Germinal center (tissue), 1 donor: ENCODE measurements at regions not wholly inside any gene's neighbourhood (a gene's known extent, or its start where the extent isn't known, plus 50 kb on each side); places are given as distances from the start of the nearest gene placed in this dataset.
"Not testable (repeated sequence)": the region's sequence is repeated elsewhere in the genome, so short reads cannot be mapped to it uniquely, and the experiment has no call there.

Experiments used
- DNase-seq: peaks from one replicate; pipeline ENCODE4 v3.0.0; 2012; ENCODE audit warnings: mixed read lengths, low spot score

DNA sequence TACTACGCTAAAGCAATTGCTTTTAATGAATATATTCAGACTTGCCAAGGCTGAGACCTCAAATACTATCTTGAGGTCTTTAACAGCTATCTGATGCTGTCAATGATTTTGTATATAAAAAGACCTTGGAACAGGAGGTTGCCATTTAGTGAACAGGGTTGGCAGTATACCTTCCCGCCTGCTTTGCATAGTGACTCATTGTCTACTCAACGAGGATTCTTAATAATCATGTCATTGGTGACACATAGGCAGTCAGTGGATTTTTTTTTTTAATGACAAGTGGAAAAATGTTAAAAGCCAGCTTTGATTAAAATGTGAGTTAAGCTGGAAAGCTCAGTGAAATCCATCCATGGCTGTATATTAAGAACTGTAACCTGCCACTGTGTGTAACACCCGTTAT, 164.0 kb downstream of the ASMT start:
- no peak for DNase-seq

GRCh38 chrX:1779626-1780025, 164.8 kb downstream of the ASMT start:
- DNase-seq, result no peak

DNA sequence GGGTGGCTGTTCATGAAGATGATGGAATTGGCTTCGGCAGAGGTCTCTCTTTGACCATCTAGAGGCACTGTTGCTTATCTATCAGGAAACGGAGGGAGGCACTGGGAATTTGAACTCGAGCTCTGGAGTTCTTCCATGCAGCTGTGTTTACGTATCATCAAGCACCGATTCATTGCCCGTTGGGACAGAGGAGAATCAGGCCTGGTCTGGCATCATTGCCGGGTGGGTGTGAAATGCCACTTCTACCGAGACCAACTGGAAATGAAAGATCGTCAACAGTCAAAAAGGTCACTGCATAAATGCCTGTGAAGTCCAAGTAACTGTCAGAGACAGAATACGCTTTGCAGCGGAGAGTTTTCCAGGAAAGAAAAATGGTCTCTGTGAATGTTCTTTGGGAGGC, 166.9 kb downstream of the ASMT start:
- no peak for DNase-seq

GRCh38 chrX:1784773-1785172, 169.9 kb downstream of the ASMT start:
- no peak for DNase-seq

DNA sequence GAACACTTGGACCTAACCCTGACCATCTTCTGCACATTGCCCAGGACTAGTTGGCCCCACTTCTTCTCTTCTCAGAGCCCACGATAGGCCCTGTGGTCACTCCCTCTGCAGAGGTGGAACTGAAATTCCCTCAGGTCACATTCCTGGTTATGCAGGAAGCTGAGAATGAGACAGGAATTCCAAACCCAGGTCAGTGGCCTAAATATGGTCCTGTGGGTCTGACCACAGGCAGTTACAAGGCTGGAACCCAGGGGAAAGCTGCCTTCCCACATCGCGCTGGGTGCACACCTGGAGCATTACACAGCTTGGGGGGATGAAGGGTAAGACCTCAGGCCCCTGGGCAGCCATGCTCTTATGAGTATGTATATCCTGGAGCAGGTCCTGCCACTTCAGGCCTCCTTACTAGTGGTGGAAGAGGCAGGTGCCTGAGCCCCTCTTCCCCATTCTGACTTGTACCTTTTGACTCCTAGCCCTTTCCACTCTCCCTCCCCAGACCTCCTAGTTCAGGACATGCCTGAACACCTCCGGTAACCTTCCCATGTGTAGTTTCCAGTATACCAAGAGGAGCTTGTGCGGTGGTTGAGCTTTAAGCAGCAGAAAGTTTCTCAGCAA, 173.5 kb downstream of the ASMT start:
- DNase-seq, result no peak

GRCh38 chrX:1792636-1793035, 177.8 kb downstream of the ASMT start:
- DNase-seq, result no peak

DNA sequence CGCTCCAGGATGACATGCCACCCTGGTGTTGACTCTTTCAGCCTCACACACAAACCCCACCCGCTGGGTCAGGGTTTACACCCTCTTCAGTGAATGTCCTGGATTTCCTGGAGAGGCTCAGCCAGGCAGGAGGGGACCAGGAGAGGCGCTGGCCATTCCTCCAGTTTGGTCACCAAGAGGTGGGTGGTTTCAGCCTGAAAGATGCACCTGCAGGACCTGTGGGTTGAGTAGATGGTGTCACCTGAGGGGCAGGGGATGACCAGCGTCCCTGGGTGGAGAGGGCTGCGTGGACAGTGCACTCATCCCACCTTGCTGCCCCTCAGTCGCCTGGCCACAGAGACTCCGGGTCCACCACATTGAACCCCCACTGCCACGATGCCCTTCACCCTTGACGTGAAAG, 179.7 kb downstream of the ASMT start:
- DNase-seq, result no peak

- DNase-seq, result no peak
These were observed 188.1 kb downstream of the ASMT start for GRCh38 chrX:1802912-1803311.

DNA sequence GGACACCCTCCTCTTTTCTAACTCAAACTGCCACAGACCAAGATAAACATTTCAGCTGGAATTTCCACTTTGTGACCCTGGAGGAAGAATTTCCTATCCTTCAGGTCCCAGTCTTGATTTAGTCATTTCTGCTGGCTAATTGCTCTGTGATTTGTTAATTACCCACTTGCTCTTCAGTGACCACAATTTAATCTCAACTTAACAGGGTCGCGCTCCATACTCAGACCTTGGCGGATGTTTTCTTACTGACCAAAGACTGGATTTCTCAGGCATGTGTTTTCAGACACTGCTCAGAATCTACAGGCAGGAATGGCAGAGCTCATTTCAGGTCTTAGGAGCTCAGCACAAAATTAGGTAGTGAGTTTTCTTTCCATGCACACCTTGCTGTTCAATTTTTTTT, 188.9 kb downstream of the ASMT start:
- DNase-seq, result no peak

- DNase-seq, result no peak
These were observed 192.5 kb downstream of the ASMT start for GRCh38 chrX:1807301-1807731.

DNA sequence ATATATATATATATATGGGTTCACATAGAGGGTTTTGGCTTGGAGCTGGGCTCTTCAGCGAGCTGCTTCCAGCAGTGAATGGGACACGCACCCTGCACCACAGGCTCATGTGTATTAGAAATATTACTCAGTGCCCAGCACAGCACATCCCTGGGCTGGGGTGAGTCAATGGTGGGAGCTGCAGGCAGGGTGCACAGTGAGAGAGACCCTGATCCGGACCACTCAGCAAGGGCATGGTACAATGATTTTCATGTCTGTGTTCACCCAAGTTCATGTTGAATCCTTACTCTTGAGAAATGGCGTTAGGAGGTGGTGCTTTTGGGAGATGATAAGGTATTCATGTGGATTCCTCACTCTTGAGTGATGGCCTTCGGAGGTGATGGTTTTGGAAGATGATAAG, 194.7 kb downstream of the ASMT start:
- DNase-seq, result no peak

DNA sequence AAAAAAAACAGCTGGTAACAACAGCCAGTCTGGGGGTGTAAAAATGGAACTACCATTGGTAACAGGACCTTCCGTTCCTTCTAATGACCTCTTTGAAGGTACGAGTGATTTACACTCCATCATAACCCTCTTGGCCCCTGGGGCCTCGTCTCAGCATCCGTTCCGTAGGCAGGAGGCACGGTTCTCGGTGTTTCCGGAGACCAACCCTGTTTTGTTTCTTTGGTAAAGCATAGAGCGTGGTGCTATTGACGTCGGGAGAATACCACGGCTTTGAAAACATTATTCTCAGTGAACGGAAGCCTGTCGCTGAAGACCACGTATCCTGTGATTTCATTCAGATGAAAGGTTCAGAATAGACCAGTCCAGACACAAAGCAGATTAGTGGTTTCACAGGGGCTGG, 198.9 kb downstream of the ASMT start:
- no peak for DNase-seq

- DNase-seq, result no peak
These were observed 200.8 kb downstream of the ASMT start for GRCh38 chrX:1815456-1816175.

DNA sequence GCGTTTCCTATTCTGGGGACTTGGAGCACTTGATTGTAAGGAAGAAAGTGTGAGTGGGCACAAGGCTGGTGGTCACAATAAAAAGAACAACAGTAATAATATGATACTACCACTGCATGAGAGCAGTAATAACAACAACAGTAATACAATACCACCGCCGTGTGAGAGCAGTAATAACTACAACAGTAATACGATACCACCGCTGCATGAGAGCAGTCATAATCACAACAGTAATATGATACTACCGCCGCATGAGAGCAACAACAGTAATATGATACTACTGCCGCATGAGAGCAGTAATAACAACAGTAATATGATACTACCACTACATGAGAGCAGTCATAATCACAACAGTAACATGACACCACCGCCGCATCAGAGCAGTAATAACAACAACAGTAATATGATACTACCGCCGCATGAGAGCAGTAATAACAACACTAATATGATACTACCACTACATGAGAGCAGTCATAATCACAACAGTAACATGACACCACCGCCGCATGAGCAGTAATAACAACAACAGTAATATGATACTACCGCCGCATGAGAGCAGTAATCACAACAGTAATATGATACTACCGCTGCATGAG, 201.6 kb downstream of the ASMT start:
- DNase-seq, result not testable (repeated sequence)

DNA sequence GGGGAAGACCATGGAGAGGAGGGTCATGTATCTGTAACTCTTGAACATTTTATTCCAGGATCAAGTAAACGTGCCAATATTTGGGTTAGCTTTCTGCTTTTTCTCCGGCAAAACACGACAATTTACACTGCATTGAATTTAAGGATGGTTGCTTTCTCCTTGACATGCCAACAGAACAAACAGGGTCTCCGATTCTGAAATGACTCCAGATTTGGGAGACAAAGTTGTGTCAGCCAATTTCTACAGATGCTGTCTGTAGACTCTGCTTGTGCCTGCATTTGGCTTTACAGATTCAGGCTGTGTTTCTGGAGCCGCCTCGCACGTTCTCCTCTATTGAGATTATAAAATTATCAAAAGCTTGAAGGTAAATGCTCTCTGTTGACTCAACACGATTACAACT, 207.0 kb downstream of the ASMT start:
- no peak for DNase-seq

DNA sequence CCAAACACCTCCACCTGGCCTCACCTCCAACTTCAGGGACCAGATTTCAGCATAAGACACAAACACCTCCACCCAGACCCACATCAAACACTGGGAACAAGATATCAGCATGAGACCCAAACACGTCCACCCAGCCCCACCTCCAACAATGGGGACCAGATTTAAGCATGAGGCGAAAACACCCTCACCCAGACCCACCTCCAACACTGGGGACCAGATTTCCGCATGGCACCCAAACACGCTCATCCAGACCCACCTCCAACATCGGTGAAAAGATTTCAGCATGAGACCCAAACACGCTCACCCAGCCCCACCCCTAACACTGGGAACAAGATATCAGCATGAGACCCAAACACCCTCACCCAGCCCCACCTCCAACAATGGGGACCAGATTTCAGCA, 210.0 kb downstream of the ASMT start:
- no peak for DNase-seq

- no peak for DNase-seq
These were observed 218.9 kb downstream of the ASMT start for GRCh38 chrX:1833656-1834360.

GRCh38 chrX:1835056-1835455, 220.2 kb downstream of the ASMT start:
- DNase-seq, result no peak

GRCh38 chrX:1836683-1837082, 221.8 kb downstream of the ASMT start:
- DNase-seq, result no peak

GRCh38 chrX:1841746-1842145, 226.9 kb downstream of the ASMT start:
- no peak for DNase-seq

- DNase-seq, result not testable (repeated sequence)
These were observed 232.1 kb downstream of the ASMT start for GRCh38 chrX:1847000-1847399.

DNA sequence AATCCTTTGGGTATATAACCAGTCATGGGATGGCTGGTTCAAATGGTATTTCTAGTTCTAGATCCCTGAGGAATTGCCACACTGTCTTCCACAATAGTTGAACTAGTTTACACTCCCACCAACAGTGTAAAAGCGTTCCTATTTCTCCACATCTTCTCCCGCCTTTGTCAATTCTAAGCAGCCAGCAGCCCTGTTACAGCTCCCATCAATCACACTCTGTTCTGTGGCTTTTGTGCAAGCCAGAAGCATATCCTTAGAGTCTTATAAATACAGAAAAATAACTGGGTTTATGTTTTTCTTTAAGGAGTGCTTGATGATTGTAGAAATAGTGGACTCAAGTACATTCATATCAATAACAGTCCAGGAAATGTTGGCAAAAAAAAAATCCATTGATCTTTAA, 232.9 kb downstream of the ASMT start:
- DNase-seq, result not testable (repeated sequence)

DNA sequence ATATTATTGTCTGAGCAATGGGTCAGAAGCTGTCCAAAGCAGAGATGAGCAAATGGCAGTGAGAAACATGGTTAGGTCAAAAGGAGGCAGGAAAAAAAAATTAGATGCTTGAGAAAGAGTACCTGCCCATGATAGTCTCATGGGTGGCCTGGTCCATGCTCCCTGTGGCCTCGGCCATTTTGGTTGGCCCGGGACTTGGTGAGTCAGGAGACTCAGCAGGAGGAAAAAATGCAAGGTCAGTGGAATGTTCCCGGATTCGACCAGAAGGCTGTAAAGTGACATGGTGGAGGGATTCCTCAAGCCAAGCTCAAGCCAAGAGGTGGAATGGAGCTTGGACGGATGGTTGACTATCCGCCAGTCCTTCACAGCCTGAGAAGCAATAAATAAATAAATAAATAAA, 236.7 kb downstream of the ASMT start:
- no peak for DNase-seq
